ENCODE measurements at regions not wholly inside any gene's neighbourhood (a gene's known extent, or its start where the extent isn't known, plus 50 kb on each side); places are given as distances from the start of the nearest gene placed in this dataset.
"Not testable (repeated sequence)": the region's sequence is repeated elsewhere in the genome, so short reads cannot be mapped to it uniquely, and the experiment has no call there.

DNA sequence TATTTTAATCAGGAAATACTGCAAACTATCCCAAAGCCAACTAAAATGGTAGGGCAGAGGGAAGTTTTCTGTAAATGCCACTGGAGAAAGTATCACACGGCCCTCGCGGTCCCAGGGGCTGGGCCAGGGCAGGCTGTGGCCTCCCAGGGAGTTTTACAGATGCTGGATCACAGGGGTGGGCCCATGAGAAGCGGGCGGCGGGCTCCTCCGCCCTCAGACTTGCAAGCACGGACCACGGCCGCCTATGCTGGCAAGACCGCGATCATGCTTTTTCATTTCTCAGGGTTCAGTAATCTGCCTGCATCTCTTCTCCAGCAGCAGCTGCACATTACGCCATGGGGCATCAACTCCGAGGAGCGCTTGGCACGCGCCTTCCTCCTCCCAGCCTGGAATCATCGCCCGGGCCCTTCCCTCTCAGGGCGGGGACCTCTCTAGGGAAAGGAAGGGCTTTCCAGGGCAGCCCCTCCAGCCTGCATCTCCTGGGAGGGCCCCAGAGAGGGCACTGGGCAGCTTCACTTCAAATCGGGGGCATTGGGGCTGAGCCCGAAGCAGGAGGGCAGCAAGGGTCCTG lies 5420.7 kb upstream of the TPTE start:
- TF ChIP-seq, protein P1, sequence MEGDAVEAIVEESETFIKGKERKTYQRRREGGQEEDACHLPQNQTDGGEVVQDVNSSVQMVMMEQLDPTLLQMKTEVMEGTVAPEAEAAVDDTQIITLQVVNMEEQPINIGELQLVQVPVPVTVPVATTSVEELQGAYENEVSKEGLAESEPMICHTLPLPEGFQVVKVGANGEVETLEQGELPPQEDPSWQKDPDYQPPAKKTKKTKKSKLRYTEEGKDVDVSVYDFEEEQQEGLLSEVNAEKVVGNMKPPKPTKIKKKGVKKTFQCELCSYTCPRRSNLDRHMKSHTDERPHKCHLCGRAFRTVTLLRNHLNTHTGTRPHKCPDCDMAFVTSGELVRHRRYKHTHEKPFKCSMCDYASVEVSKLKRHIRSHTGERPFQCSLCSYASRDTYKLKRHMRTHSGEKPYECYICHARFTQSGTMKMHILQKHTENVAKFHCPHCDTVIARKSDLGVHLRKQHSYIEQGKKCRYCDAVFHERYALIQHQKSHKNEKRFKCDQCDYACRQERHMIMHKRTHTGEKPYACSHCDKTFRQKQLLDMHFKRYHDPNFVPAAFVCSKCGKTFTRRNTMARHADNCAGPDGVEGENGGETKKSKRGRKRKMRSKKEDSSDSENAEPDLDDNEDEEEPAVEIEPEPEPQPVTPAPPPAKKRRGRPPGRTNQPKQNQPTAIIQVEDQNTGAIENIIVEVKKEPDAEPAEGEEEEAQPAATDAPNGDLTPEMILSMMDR (IDR thresholded peaks at IDR 0.05; ENCODE audit: low read depth, low read length) = not testable (repeated sequence)
- TF ChIP-seq, protein P2, sequence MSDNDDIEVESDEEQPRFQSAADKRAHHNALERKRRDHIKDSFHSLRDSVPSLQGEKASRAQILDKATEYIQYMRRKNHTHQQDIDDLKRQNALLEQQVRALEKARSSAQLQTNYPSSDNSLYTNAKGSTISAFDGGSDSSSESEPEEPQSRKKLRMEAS (IDR thresholded peaks at IDR 0.05; ENCODE audit: low read depth, low read length) = not testable (repeated sequence)

All from NB4 (cell line).